HFF-Myc (cell line): ENCODE measurements at regions not wholly inside any gene's neighbourhood (a gene's known extent, or its start where the extent isn't known, plus 50 kb on each side); places are given as distances from the start of the nearest gene placed in this dataset.

Experiments
- DNase-seq: peaks from one replicate; pipeline ENCODE4 v3.0.0-alpha.2; 2011; ENCODE audit warnings: low read depth; ENCODE audit errors: extremely low read depth
- H3K4me3 ChIP-seq: replicated peaks from 2 replicates; pipeline ENCODE4 v1.5.1; 2011; ENCODE audit warnings: low read depth, mild to moderate bottlenecking, control low read depth, low read length
- CTCF ChIP-seq: IDR thresholded peaks from 2 replicates; pipeline ENCODE4 v1.5.1; 2012; ENCODE audit warnings: mild to moderate bottlenecking, low read depth, low read length, control low read depth; ENCODE audit errors: missing control alignments

- DNase-seq: no peak
- no peak for TF ChIP-seq CTCF
Measured at GRCh38 chr5:127133071-127133470, 59.8 kb upstream of the C5orf63 start.

GRCh38 chr5:127136908-127137307 lies 63.6 kb upstream of the C5orf63 start:
- DNase-seq: no peak
- no peak for TF ChIP-seq CTCF
- H3K4me3 ChIP-seq: no peak overlapping the region

More at GRCh38 chr5:127133071-127133470, 59.8 kb upstream of the C5orf63 start:
- no peak overlapping the region for H3K4me3 ChIP-seq

GRCh38 chr5:127143722-127144121 lies 70.4 kb upstream of the C5orf63 start:
- H3K4me3 ChIP-seq: no peak overlapping the region
- DNase-seq: no peak
- no peak for TF ChIP-seq CTCF

- H3K4me3 ChIP-seq: no peak overlapping the region
- no peak for DNase-seq
- no peak for TF ChIP-seq CTCF
Measured at GRCh38 chr5:127153031-127153430, 79.7 kb upstream of the C5orf63 start.

- no peak for TF ChIP-seq CTCF
- H3K4me3 ChIP-seq: no peak overlapping the region
- no peak for DNase-seq
Measured at GRCh38 chr5:127153521-127153920, 80.2 kb upstream of the C5orf63 start.

GRCh38 chr5:127163750-127164149 lies 90.4 kb upstream of the C5orf63 start:
- TF ChIP-seq CTCF: no peak
- no peak overlapping the region for H3K4me3 ChIP-seq
- DNase-seq: no peak

GRCh38 chr5:127170918-127171600 lies 97.8 kb upstream of the C5orf63 start:
- no peak overlapping the region for H3K4me3 ChIP-seq
- no peak for DNase-seq
- TF ChIP-seq CTCF: no peak
